NCI-H446 (cell line): ENCODE measurements at regions not wholly inside any gene's neighbourhood (a gene's known extent, or its start where the extent isn't known, plus 50 kb on each side); places are given as distances from the start of the nearest gene placed in this dataset.

Experiments used
- DNase-seq, 2 experiments: peaks; one replicate each; lab custom pipeline; 2025; lab: John Stamatoyannopoulos, UW

- peak in 1 of 2 experiments; percentile 32 for DNase-seq
Observed at GRCh38 chr13:29925457-29926097, 75.2 kb upstream of the UBL3 start.

- no peak for DNase-seq
Observed at GRCh38 chr13:29924482-29925350, 74.3 kb upstream of the UBL3 start.

- peak in 1 of 2 experiments; percentile 5 for DNase-seq
Observed at GRCh38 chr13:29923554-29924481, 73.4 kb upstream of the UBL3 start.

- no peak for DNase-seq
Observed at GRCh38 chr13:29922896-29923295, 72.5 kb upstream of the UBL3 start.

GRCh38 chr13:29922281-29922821, 71.9 kb upstream of the UBL3 start:
- no peak for DNase-seq

GRCh38 chr13:29921542-29921941, 71.1 kb upstream of the UBL3 start:
- DNase-seq = no peak

- DNase-seq = no peak
Observed at GRCh38 chr13:29920025-29920643, 69.7 kb upstream of the UBL3 start.

GRCh38 chr13:29918845-29919244, 68.4 kb upstream of the UBL3 start:
- no peak for DNase-seq

- no peak for DNase-seq
Observed at GRCh38 chr13:29917650-29918049, 67.2 kb upstream of the UBL3 start.

- no peak for DNase-seq
Observed at GRCh38 chr13:29914581-29914980, 64.2 kb upstream of the UBL3 start.

GRCh38 chr13:29911781-29912418, 61.5 kb upstream of the UBL3 start:
- no peak for DNase-seq

- no peak for DNase-seq
Observed at GRCh38 chr13:29909975-29910674, 59.7 kb upstream of the UBL3 start.

- no peak for DNase-seq
Observed at GRCh38 chr13:29909081-29909730, 58.8 kb upstream of the UBL3 start.

- DNase-seq = no peak
Observed at GRCh38 chr13:29908416-29909080, 58.1 kb upstream of the UBL3 start.

GRCh38 chr13:29907670-29908069, 57.3 kb upstream of the UBL3 start:
- no peak for DNase-seq

- DNase-seq = no peak
Observed at GRCh38 chr13:29906432-29907011, 56.1 kb upstream of the UBL3 start.

- DNase-seq = no peak
Observed at GRCh38 chr13:29905845-29906244, 55.4 kb upstream of the UBL3 start.

GRCh38 chr13:29903996-29904395, 53.6 kb upstream of the UBL3 start:
- no peak for DNase-seq

GRCh38 chr13:29903543-29903942, 53.1 kb upstream of the UBL3 start:
- DNase-seq = no peak
